ENCODE measurements at regions not wholly inside any gene's neighbourhood (a gene's known extent, or its start where the extent isn't known, plus 50 kb on each side); places are given as distances from the start of the nearest gene placed in this dataset.

- TF ChIP-seq CTCF (IDR thresholded peaks at IDR 0.05) (no peak), POLR2A (IDR thresholded peaks at IDR 0.05) (no peak)
Observed at GRCh38 chr9:84521208-84521607, 148.3 kb upstream of the NTRK2 start.

Data from uterus (tissue), 2 donors.